Pancreas (tissue), 10 donors: ENCODE measurements at regions not wholly inside any gene's neighbourhood (a gene's known extent, or its start where the extent isn't known, plus 50 kb on each side); places are given as distances from the start of the nearest gene placed in this dataset.

Source experiments
- ATAC-seq, 4 donors: fragments of 200-7000 bp; cut with Tn5 transposase; one replicate each; pipeline versions ENCODE4 v1.8.0 to v1.9.1; 2020; ENCODE audit warnings: mild to moderate bottlenecking in 4 of 4, moderate library complexity in 4 of 4
- DNase-seq, 6 donors: peaks; one replicate each; pipeline ENCODE4 v3.0.0-alpha.2; 2020
- FAIRE-seq: peaks from 2 replicates; lab custom pipeline; 2012; peaks lifted over from hg19 to GRCh38; lab: Jason Lieb, UNC
- H3K27ac ChIP-seq, 4 donors: fragments of 200-600 bp; sonication (generic); 1 replicate in 3 of 4; 2 replicates in 1 of 4; pipeline versions ENCODE4 v1.5.0 to v1.8.0; 2020
- H3K27me3 ChIP-seq, 4 donors: fragments of 200-600 bp; one replicate each; pipeline ENCODE4 v1.8.0; 2021
- H3K36me3 ChIP-seq, 3 donors: fragments of 200-600 bp; sonication (generic) in 1 of 3; one replicate each; pipeline versions ENCODE4 v1.5.0 to v1.8.0; 2020 to 2021
- H3K4me1 ChIP-seq, 3 donors: fragments of 200-600 bp; one replicate each; pipeline ENCODE4 v1.8.0; 2021
- H3K4me3 ChIP-seq, 4 donors: fragments of 200-600 bp; sonication (generic) in 2 of 4; one replicate each; pipeline versions ENCODE4 v1.5.0 to v1.8.0; 2020 to 2021
- H3K9me3 ChIP-seq, 4 donors: fragments of 200-600 bp; one replicate each; pipeline ENCODE4 v1.8.0; 2021
- WGBS, 2 donors: extraction: QIAGEN DNeasy Blood & Tissue Kit; methylation state at CpG; one replicate each; pipeline ENCODE4 v1.1.7; 2013; 5-methylcytosine and 5-hydroxymethylcytosine counted together
- intact Hi-C, 3 donors: fragments of 100-400 bp; cut with DNase I; formaldehyde crosslinking; loops; one replicate each; pipeline versions ENCODE4 v1.11.1 to v1.14.2; 2022
- TF ChIP-seq, protein P1 (sequence below), 4 donors: fragments of 200-600 bp; sonication (generic) in 3 of 4; IDR thresholded peaks; one replicate each; pipeline versions ENCODE4 v1.5.0 to v1.8.0; 2021; ENCODE audit warnings: antibody characterized with exemption in 4 of 4
- donor health status: healthy with polysubstance abuse.
- donor health status: DM: no; HTN: no; CAD: no; lungs with moderate emphysema.
- donor health status: DM: no; HTN: no; CAD: no.
- donor health status: control.
- donor health status: control.
- donor health status: Bipolar disorder and iron deficiency.
- donor health status: DM: yes; HTN: yes; CAD: no.
- donor health status: DM: no; HTN: no; CAD: no.
- donor health status: DM: no; HTN: no; CAD: no.
- donor health status: DM: yes; HTN: yes; CAD: no.

- WGBS, 2 donors = 55 to 71% methylated on average over 1 of the region's 1 CpG
- TF ChIP-seq, protein P1, sequence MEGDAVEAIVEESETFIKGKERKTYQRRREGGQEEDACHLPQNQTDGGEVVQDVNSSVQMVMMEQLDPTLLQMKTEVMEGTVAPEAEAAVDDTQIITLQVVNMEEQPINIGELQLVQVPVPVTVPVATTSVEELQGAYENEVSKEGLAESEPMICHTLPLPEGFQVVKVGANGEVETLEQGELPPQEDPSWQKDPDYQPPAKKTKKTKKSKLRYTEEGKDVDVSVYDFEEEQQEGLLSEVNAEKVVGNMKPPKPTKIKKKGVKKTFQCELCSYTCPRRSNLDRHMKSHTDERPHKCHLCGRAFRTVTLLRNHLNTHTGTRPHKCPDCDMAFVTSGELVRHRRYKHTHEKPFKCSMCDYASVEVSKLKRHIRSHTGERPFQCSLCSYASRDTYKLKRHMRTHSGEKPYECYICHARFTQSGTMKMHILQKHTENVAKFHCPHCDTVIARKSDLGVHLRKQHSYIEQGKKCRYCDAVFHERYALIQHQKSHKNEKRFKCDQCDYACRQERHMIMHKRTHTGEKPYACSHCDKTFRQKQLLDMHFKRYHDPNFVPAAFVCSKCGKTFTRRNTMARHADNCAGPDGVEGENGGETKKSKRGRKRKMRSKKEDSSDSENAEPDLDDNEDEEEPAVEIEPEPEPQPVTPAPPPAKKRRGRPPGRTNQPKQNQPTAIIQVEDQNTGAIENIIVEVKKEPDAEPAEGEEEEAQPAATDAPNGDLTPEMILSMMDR (IDR thresholded peaks at IDR 0.05) = no peak
- H3K4me3 ChIP-seq = no peak overlapping the region
- ATAC-seq (no peak), DNase-seq (no peak), FAIRE-seq (no peak)
- no peaks in the 10 kb centered on the region for H3K27me3 ChIP-seq
- no peak overlapping the region for H3K27ac ChIP-seq
- H3K36me3 ChIP-seq = no peaks in the 10 kb centered on the region
- intact Hi-C loops = no loop called here
- H3K4me1 ChIP-seq = no peaks in the 10 kb centered on the region
- no peaks in the 10 kb centered on the region for H3K9me3 ChIP-seq
Observed at GRCh38 chr12:15044471-15044870, 71.6 kb downstream of the PDE6H start.

DNA sequence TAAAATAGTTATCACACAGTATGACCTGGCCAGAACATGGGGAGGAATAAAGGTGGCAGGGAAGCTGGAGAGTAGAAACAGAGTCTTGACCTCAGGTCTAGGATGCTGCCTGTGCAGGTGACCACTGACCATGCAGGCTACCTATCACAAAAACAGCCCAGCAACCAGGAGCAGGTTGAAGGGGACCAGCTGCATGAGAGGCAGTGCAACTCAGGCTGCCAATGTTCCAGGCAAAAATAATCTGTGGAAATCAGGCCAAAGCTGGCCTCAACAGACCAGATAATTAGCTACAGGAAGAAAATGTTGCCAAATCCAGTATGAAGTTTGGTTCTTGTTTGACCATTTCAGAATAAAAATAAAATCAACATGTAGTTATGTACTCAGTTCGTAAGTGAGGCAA lies 72.6 kb downstream of the PDE6H start:
- no peaks in the 10 kb centered on the region for H3K36me3 ChIP-seq
- no peak overlapping the region for H3K27ac ChIP-seq
- DNase-seq = no peak
- H3K27me3 ChIP-seq = no peaks in the 10 kb centered on the region
- 39 to 51% methylated on average over 1 of the region's 1 CpG for WGBS, 2 donors
- no peaks in the 10 kb centered on the region for H3K9me3 ChIP-seq
- intact Hi-C loops = no loop called here
- no peaks in the 10 kb centered on the region for H3K4me1 ChIP-seq
- TF ChIP-seq, protein P1 (IDR thresholded peaks at IDR 0.05) = no peak
- ATAC-seq = no peak
- FAIRE-seq = no peak
- H3K4me3 ChIP-seq = no peak overlapping the region

DNA sequence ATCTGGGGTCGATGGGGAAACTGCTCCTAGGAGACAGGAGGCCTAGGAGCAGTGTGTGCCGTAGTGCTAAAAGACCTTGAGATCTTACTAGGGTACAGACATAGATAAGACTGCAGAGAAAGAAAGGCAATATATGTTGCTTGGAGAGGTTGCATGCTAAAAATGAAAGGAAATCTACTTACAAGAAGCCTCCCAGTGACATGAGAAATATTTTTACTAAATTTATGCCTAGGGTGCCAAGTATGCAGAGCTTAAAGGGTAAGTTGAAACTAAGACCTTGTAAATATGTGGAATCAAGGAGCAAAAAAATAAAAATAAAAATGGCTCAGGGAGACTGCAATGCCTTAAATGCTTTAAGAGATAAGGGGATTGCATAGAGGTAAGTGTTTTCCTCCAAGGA lies 74.8 kb downstream of the PDE6H start:
- 45 to 48% methylated on average over 2 of the region's 2 CpGs for WGBS, 2 donors
- intact Hi-C loops = no loop called here
- Histone ChIP-seq H3K9me3 (no peaks in the 10 kb centered on the region), H3K27me3 (no peaks in the 10 kb centered on the region), H3K4me1 (no peaks in the 10 kb centered on the region), H3K27ac (no peak overlapping the region), H3K4me3 (no peak overlapping the region), H3K36me3 (no peaks in the 10 kb centered on the region)
- ATAC-seq (no peak), DNase-seq (no peak), FAIRE-seq (no peak)
- TF ChIP-seq, protein P1 (IDR thresholded peaks at IDR 0.05) = no peak

GRCh38 chr12:15049461-15050153 lies 76.8 kb downstream of the PDE6H start:
- WGBS, 2 donors = 78 to 84% methylated on average over 8 of the region's 8 CpGs
- Histone ChIP-seq H3K27me3 (no peaks in the 10 kb centered on the region), H3K4me3 (no peak overlapping the region), H3K4me1 (no peaks in the 10 kb centered on the region), H3K36me3 (no peaks in the 10 kb centered on the region), H3K27ac (no peak overlapping the region), H3K9me3 (no peaks in the 10 kb centered on the region)
- intact Hi-C loops = no loop called here
- TF ChIP-seq, protein P1 (IDR thresholded peaks at IDR 0.05) = no peak
- ATAC-seq = no peak
- FAIRE-seq = no peak
- no peak for DNase-seq

DNA sequence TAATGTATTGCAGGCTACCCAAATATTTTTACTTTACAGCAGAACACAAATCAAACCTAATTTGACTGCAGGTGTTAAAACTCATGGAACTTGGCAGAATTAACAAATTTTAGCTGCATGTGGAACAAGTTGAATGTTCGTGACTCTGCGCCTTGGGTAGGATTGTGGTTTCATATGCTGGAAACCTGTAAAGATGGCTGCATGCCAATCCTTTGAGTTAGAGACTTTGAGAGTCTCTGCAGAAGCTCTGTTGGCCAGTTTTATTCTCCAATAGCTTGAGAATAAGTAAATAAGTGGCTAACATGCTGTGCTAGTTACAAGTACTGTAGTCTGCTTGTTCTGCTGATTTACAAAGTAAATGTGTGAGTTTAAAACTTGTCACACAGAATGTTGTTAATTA lies 77.8 kb downstream of the PDE6H start:
- Histone ChIP-seq H3K4me1 (no peaks in the 10 kb centered on the region), H3K36me3 (no peaks in the 10 kb centered on the region), H3K9me3 (no peaks in the 10 kb centered on the region), H3K27me3 (no peaks in the 10 kb centered on the region), H3K4me3 (no peak overlapping the region), H3K27ac (no peak overlapping the region)
- no peak for ATAC-seq
- no peak for FAIRE-seq
- TF ChIP-seq, protein P1 (IDR thresholded peaks at IDR 0.05) = no peak
- DNase-seq = no peak
- intact Hi-C loops = no loop called here
- WGBS, 2 donors = 66% methylated on average over 2 of the region's 2 CpGs
